Immature natural killer cell (primary cell): ENCODE measurements at regions not wholly inside any gene's neighbourhood (a gene's known extent, or its start where the extent isn't known, plus 50 kb on each side); places are given as distances from the start of the nearest gene placed in this dataset.
A peak's percentile ranks its signal among the peaks of the same experiment; 100 is the strongest.

Source experiments
- DNase-seq, 3 donors: peaks; one replicate each; pipeline ENCODE4 v3.0.0; 2022; ENCODE audit warnings: mixed read lengths in 1 of 3
- H3K27ac Mint-ChIP-seq, 6 donors: one replicate each; pipeline ENCODE4 v1.8.0; 2020; ENCODE audit warnings: mixed read lengths in 6 of 6, mild to moderate bottlenecking in 5 of 6, inconsistent platforms in 4 of 6, moderate library complexity in 3 of 6
- H3K27me3 Mint-ChIP-seq, 3 donors: one replicate each; pipeline ENCODE4 v1.8.0; 2020 to 2021; ENCODE audit warnings: low read depth in 3 of 3, mild to moderate bottlenecking in 3 of 3, mixed read lengths in 3 of 3, moderate library complexity in 3 of 3, inconsistent platforms in 1 of 3
- H3K36me3 Mint-ChIP-seq, 3 donors: one replicate each; pipeline ENCODE4 v1.8.0; 2020; ENCODE audit warnings: mixed read lengths in 3 of 3, inconsistent platforms in 2 of 3, mild to moderate bottlenecking in 2 of 3
- H3K4me1 Mint-ChIP-seq, 2 donors: one replicate each; pipeline ENCODE4 v1.8.0; 2020; ENCODE audit warnings: inconsistent platforms in 2 of 2, mild to moderate bottlenecking in 2 of 2, mixed read lengths in 2 of 2, moderate library complexity in 1 of 2
- H3K4me3 Mint-ChIP-seq, 5 donors: one replicate each; pipeline ENCODE4 v1.8.0; 2020; ENCODE audit warnings: mild to moderate bottlenecking in 5 of 5, mixed read lengths in 5 of 5, inconsistent platforms in 3 of 5, moderate library complexity in 3 of 5
- H3K9me3 Mint-ChIP-seq, 6 donors: one replicate each; pipeline ENCODE4 v1.8.0; 2020; ENCODE audit warnings: mild to moderate bottlenecking in 6 of 6, mixed read lengths in 6 of 6, inconsistent platforms in 4 of 6, moderate library complexity in 3 of 6

GRCh38 chr7:26060733-26061677 lies 91.0 kb upstream of the NFE2L3 start:
- H3K4me3 Mint-ChIP-seq: no peak overlapping the region
- H3K27me3 Mint-ChIP-seq: peaks cover 4 to 6% (median 4%) of the 10 kb centered on the region in 3 donors
- no peaks in the 10 kb centered on the region for H3K4me1 Mint-ChIP-seq
- no peaks in the 10 kb centered on the region for H3K36me3 Mint-ChIP-seq
- no peak overlapping the region for H3K27ac Mint-ChIP-seq
- DNase-seq: no peak
- H3K9me3 Mint-ChIP-seq: no peaks in the 10 kb centered on the region

- Mint-ChIP-seq H3K9me3 (no peaks in the 10 kb centered on the region), H3K27ac (no peak overlapping the region), H3K4me3 (no peak overlapping the region), H3K4me1 (no peaks in the 10 kb centered on the region), H3K27me3 (peaks cover 4 to 6% (median 6%) of the 10 kb centered on the region in 3 donors), H3K36me3 (no peaks in the 10 kb centered on the region)
- DNase-seq: peak; percentile 47 to 55 (median 55)
These were observed 90.1 kb upstream of the NFE2L3 start for GRCh38 chr7:26061678-26062603.

GRCh38 chr7:26065652-26066051 lies 86.3 kb upstream of the NFE2L3 start:
- Mint-ChIP-seq H3K4me3 (no peak overlapping the region), H3K27ac (no peak overlapping the region), H3K27me3 (peaks cover 4 to 10% (median 6%) of the 10 kb centered on the region in 3 donors), H3K4me1 (no peaks in the 10 kb centered on the region), H3K9me3 (no peaks in the 10 kb centered on the region), H3K36me3 (no peaks in the 10 kb centered on the region)
- DNase-seq: no peak

- H3K36me3 Mint-ChIP-seq: no peaks in the 10 kb centered on the region
- no peak for DNase-seq
- H3K4me3 Mint-ChIP-seq: no peak overlapping the region
- no peaks in the 10 kb centered on the region for H3K9me3 Mint-ChIP-seq
- H3K4me1 Mint-ChIP-seq: no peaks in the 10 kb centered on the region
- peaks cover 4 to 8% (median 7%) of the 10 kb centered on the region in 3 donors for H3K27me3 Mint-ChIP-seq
- no peak overlapping the region for H3K27ac Mint-ChIP-seq
These were observed 85.3 kb upstream of the NFE2L3 start for GRCh38 chr7:26066736-26067135.

GRCh38 chr7:26070290-26070689 lies 81.7 kb upstream of the NFE2L3 start:
- H3K9me3 Mint-ChIP-seq: no peaks in the 10 kb centered on the region
- no peak for DNase-seq
- H3K27me3 Mint-ChIP-seq: peaks cover 4 to 10% (median 8%) of the 10 kb centered on the region in 3 donors
- H3K4me3 Mint-ChIP-seq: no peak overlapping the region
- H3K36me3 Mint-ChIP-seq: no peaks in the 10 kb centered on the region
- H3K27ac Mint-ChIP-seq: no peak overlapping the region
- H3K4me1 Mint-ChIP-seq: no peaks in the 10 kb centered on the region

GRCh38 chr7:26071622-26072456 lies 80.2 kb upstream of the NFE2L3 start:
- H3K27ac Mint-ChIP-seq: no peak overlapping the region
- no peaks in the 10 kb centered on the region for H3K36me3 Mint-ChIP-seq
- DNase-seq: no peak
- no peaks in the 10 kb centered on the region for H3K4me1 Mint-ChIP-seq
- no peaks in the 10 kb centered on the region for H3K9me3 Mint-ChIP-seq
- no peak overlapping the region for H3K4me3 Mint-ChIP-seq
- H3K27me3 Mint-ChIP-seq: peaks cover 5 to 15% (median 9%) of the 10 kb centered on the region in 3 donors

- Mint-ChIP-seq H3K4me1 (no peaks in the 10 kb centered on the region), H3K9me3 (no peaks in the 10 kb centered on the region), H3K4me3 (no peak overlapping the region), H3K36me3 (no peaks in the 10 kb centered on the region), H3K27me3 (peaks cover 5 to 16% (median 12%) of the 10 kb centered on the region in 3 donors), H3K27ac (no peak overlapping the region)
- no peak for DNase-seq
These were observed 79.0 kb upstream of the NFE2L3 start for GRCh38 chr7:26073041-26073440.

GRCh38 chr7:26074919-26075318 lies 77.1 kb upstream of the NFE2L3 start:
- no peaks in the 10 kb centered on the region for H3K36me3 Mint-ChIP-seq
- H3K27me3 Mint-ChIP-seq: peaks cover 5 to 21% (median 21%) of the 10 kb centered on the region in 3 donors
- DNase-seq: no peak
- H3K27ac Mint-ChIP-seq: no peak overlapping the region
- peaks cover 4 to 7% of the 10 kb centered on the region in 2 donors for H3K4me1 Mint-ChIP-seq
- H3K4me3 Mint-ChIP-seq: no peak overlapping the region
- H3K9me3 Mint-ChIP-seq: no peaks in the 10 kb centered on the region

- Mint-ChIP-seq H3K4me3 (no peak overlapping the region), H3K27ac (no peak overlapping the region), H3K27me3 (peaks cover 3 to 26% (median 25%) of the 10 kb centered on the region in 3 donors), H3K9me3 (no peaks in the 10 kb centered on the region), H3K36me3 (no peaks in the 10 kb centered on the region), H3K4me1 (peaks cover 4 to 7% of the 10 kb centered on the region in 2 donors)
- no peak for DNase-seq
These were observed 75.3 kb upstream of the NFE2L3 start for GRCh38 chr7:26076691-26077090.

GRCh38 chr7:26078437-26079336 lies 73.3 kb upstream of the NFE2L3 start:
- Mint-ChIP-seq H3K27ac (no peak overlapping the region), H3K4me3 (no peak overlapping the region), H3K9me3 (no peaks in the 10 kb centered on the region), H3K36me3 (no peaks in the 10 kb centered on the region), H3K4me1 (peaks cover 4 to 7% of the 10 kb centered on the region in 2 donors), H3K27me3 (peaks cover 4 to 32% (median 22%) of the 10 kb centered on the region in 3 donors)
- DNase-seq: peak; percentile 49 to 63 (median 55)

- Mint-ChIP-seq H3K4me3 (no peak overlapping the region), H3K36me3 (no peaks in the 10 kb centered on the region), H3K4me1 (peaks cover 4 to 7% of the 10 kb centered on the region in 2 donors), H3K27ac (no peak overlapping the region), H3K9me3 (no peaks in the 10 kb centered on the region), H3K27me3 (peaks cover 6 to 27% (median 16%) of the 10 kb centered on the region in 3 donors)
- DNase-seq: no peak
These were observed 70.4 kb upstream of the NFE2L3 start for GRCh38 chr7:26081638-26082037.

- Mint-ChIP-seq H3K27me3 (peaks cover 6 to 21% (median 14%) of the 10 kb centered on the region in 3 donors), H3K27ac (no peak overlapping the region), H3K4me3 (no peak overlapping the region), H3K9me3 (no peaks in the 10 kb centered on the region), H3K36me3 (no peaks in the 10 kb centered on the region), H3K4me1 (peaks cover 4 to 7% of the 10 kb centered on the region in 2 donors)
- DNase-seq: no peak
These were observed 68.9 kb upstream of the NFE2L3 start for GRCh38 chr7:26083113-26083512.
